Stimulated activated naive CD8-positive, alpha-beta T cell treated with anti-CD3 and anti-CD28 coated beads, Interleukin-15, Interleukin-2, amounts not matched to agents 100 U/mL and 50 U/mL, for 24 hours (primary cell): ENCODE measurements at regions not wholly inside any gene's neighbourhood (a gene's known extent, or its start where the extent isn't known, plus 50 kb on each side); places are given as distances from the start of the nearest gene placed in this dataset.

Experiments used
- ATAC-seq: fragments of 150-1000 bp; cut with Tn5 transposase; one replicate; pipeline ENCODE4 v1.10.0; 2021
- DNase-seq: peaks from one replicate; pipeline ENCODE4 v3.0.0; 2021

GRCh38 chr4:13940921-13941320 is 313.4 kb upstream of the BOD1L1 start:
- ATAC-seq (no peak), DNase-seq (no peak)

GRCh38 chr4:13942977-13943376 is 315.5 kb upstream of the BOD1L1 start:
- ATAC-seq, result no peak
- no peak for DNase-seq

- DNase-seq (no peak), ATAC-seq (no peak)
Measured at GRCh38 chr4:13944095-13944511, 316.6 kb upstream of the BOD1L1 start.

DNA sequence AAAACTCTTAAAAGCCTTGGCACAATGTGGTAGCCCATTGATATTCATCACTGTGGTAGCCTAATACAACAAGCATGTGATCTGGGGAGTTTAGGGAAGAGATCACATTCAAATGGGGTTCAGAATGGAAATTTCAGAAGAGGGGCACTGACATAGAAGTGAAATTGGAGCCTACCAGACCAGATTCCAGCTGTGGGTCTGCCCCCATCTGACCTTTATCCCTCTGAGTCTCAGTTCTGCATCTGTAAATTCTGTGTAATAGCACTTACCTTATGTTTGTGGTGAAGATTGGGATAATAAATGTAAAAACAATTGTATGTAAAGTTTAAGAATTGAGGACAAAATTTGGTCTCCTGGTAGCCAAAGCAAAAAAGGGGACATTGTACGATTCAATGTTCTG is 320.4 kb upstream of the BOD1L1 start:
- ATAC-seq (no peak), DNase-seq (no peak)

DNA sequence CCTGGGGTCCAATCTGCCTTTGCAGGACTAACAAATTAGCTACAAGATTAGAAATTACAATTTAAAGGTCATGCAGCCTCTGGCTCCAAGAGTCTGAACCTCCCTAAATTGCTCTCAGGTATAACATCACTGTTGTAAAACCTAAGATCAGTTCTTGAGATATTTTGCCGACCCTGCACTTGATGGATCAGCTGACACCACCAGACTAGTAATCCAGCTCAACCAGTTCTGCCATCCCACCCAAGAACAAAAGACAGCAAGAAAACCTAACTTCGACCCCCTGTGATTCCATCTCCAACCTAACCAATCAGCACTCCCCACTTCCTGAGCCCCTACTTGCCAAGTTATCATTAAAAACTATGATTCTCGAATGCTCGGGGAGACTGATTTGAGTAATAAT is 323.0 kb upstream of the BOD1L1 start:
- DNase-seq, result no peak
- no peak for ATAC-seq

DNA sequence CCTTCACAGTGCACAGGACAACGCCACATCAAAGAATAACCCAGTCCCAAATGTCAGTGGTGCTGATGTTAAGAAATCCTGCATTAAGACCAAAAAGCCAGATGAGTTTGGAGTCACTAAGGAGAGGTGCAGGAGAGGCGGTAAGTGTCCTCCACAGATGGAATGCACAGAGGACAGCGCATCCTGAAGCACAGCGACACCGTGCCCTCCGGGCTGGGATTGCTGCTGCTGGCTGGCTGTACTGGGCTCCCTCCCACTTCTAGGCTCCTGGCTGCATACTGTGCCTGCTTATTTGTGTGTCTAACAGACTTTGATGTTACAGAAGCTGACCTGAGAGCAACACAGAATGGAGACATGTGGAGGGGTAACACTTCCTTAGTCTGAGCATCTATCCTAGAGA is 325.6 kb upstream of the BOD1L1 start:
- ATAC-seq, result no peak
- no peak for DNase-seq

- DNase-seq (no peak), ATAC-seq (no peak)
Measured at GRCh38 chr4:13955551-13955950, 328.0 kb upstream of the BOD1L1 start.

GRCh38 chr4:13956947-13957346 is 329.4 kb upstream of the BOD1L1 start:
- ATAC-seq (no peak), DNase-seq (no peak)

DNA sequence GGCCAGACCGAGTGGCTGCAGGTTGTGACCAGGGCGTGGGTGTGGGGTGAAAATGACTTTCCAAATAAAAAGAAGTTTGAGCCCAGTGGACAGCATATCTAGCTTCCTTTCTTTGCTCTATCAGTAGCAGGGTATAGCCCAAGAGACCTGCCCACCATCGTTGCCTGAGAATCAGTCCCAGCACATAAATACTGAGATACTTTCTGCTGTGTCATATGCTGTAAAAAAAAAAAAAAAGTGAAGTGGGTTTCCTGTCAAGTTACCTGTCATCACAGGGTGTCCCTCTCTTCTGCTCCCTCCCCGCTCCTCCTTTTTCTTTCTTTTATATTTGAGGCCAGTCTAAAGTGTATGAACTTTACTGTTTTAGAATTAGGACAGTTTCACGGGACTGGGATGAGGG is 330.3 kb upstream of the BOD1L1 start:
- ATAC-seq (no peak), DNase-seq (no peak)

- ATAC-seq (no peak), DNase-seq (no peak)
Measured at GRCh38 chr4:13963601-13964000, 336.1 kb upstream of the BOD1L1 start.

GRCh38 chr4:13966231-13967195 is 339.0 kb upstream of the BOD1L1 start:
- DNase-seq, result no peak
- ATAC-seq, result no peak

DNA sequence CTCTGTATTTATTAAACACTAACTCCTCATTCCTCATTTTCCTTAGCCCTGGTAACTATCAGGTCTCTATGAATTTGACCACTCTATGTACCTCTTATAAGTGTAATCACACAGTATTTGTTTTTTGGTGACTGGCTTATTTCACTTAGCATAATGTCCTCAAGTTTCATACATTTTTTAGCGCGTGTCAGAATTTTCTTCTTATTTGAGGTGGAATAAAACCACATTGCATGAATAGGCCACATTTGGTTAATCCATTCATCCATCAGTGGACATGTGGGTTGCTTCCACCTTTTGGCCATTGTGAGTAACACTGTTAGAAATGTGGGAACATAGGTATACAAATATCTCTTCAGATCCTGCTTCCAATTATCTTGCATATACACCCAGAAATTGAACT is 341.2 kb upstream of the BOD1L1 start:
- no peak for ATAC-seq
- DNase-seq, result no peak

GRCh38 chr4:13970349-13970748 is 342.8 kb upstream of the BOD1L1 start:
- ATAC-seq (no peak), DNase-seq (no peak)

- ATAC-seq (peak; percentile 32), DNase-seq (no peak)
Measured at GRCh38 chr4:13977746-13978145, 350.2 kb upstream of the BOD1L1 start.

GRCh38 chr4:13980317-13981310 is 353.1 kb upstream of the BOD1L1 start:
- ATAC-seq (peak; percentile 65), DNase-seq (no peak)

DNA sequence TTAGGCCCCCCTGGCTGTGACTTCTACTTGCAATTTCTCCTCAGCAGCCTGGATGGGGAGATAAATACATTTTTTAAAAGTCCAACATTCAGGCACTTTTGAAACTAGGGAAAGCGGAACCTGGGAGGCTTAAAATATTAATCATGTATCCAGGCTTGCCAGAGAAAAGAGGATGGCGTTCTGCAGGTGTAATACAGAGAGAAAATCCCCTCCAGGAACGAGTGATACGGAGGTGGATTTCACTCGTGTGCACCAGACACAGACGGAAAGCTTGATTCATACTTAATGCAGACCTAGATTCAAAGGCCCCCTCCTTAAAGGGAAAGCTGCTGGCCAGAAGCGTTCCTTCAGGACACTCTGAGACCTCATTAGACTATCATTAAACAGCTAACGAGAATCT is 354.0 kb upstream of the BOD1L1 start:
- DNase-seq (no peak), ATAC-seq (no peak)

GRCh38 chr4:13982010-13982409 is 354.5 kb upstream of the BOD1L1 start:
- no peak for DNase-seq

GRCh38 chr4:13983189-13983790 is 355.8 kb upstream of the BOD1L1 start:
- no peak for ATAC-seq
- DNase-seq, result no peak

More at GRCh38 chr4:13982010-13982409, 354.5 kb upstream of the BOD1L1 start:
- no peak for ATAC-seq

- DNase-seq (no peak), ATAC-seq (no peak)
Measured at GRCh38 chr4:13984991-13985800, 357.7 kb upstream of the BOD1L1 start.

DNA sequence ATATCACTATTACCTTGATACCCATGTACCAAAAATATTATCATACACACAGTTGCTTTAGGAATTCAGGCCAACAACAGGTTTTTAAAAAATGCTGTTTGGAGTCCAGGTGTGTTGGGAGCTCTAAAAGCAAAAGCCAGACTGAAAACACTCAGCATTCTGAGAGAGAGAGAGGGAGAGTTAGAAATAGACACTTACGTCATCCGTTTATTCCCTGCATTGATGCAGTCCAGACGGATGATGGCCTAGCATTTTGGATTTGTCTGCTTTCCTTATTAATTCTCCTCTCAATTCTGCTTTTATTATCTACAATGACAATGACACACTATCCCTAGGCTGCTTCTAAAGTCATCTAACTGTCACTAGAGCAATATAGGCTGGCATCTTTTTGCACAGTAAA is 358.3 kb upstream of the BOD1L1 start:
- DNase-seq, result no peak

GRCh38 chr4:13986548-13986947 is 359.0 kb upstream of the BOD1L1 start:
- ATAC-seq, result no peak
- no peak for DNase-seq

More for the DNA sequence above, 358.3 kb upstream of the BOD1L1 start:
- ATAC-seq, result no peak
